ENCODE measurements at regions not wholly inside any gene's neighbourhood (a gene's known extent, or its start where the extent isn't known, plus 50 kb on each side); places are given as distances from the start of the nearest gene placed in this dataset.

GRCh38 chr4:144899393-144899792 lies 198.6 kb downstream of the ANAPC10 start:
- TF ChIP-seq, protein P1, sequence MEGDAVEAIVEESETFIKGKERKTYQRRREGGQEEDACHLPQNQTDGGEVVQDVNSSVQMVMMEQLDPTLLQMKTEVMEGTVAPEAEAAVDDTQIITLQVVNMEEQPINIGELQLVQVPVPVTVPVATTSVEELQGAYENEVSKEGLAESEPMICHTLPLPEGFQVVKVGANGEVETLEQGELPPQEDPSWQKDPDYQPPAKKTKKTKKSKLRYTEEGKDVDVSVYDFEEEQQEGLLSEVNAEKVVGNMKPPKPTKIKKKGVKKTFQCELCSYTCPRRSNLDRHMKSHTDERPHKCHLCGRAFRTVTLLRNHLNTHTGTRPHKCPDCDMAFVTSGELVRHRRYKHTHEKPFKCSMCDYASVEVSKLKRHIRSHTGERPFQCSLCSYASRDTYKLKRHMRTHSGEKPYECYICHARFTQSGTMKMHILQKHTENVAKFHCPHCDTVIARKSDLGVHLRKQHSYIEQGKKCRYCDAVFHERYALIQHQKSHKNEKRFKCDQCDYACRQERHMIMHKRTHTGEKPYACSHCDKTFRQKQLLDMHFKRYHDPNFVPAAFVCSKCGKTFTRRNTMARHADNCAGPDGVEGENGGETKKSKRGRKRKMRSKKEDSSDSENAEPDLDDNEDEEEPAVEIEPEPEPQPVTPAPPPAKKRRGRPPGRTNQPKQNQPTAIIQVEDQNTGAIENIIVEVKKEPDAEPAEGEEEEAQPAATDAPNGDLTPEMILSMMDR (IDR thresholded peaks at IDR 0.05; ENCODE audit: extremely low read depth in 1 of 2, insufficient read depth in 1 of 2, low read depth in 1 of 2, low read length in 2 of 2), result no peak
- no peak for TF ChIP-seq POLR2A (IDR thresholded peaks at IDR 0.05; ENCODE audit: low read depth, low read length)
